Breast epithelium (tissue), 3 donors: ENCODE measurements at regions not wholly inside any gene's neighbourhood (a gene's known extent, or its start where the extent isn't known, plus 50 kb on each side); places are given as distances from the start of the nearest gene placed in this dataset.

Experiments
- POLR2A ChIP-seq: fragments of 450-650 bp; IDR thresholded peaks from one replicate; pipeline ENCODE4 v1.6.1; 2016; ENCODE audit warnings: antibody characterized with exemption, mild to moderate bottlenecking, moderate library complexity
- POLR2AphosphoS5 ChIP-seq, 3 donors: sonication (generic); formaldehyde crosslinking; IDR thresholded peaks; one replicate each; pipeline ENCODE4 v1.6.1; 2017; ENCODE audit warnings: antibody characterized with exemption in 3 of 3
- TF ChIP-seq, protein P1 (sequence below), 3 donors: fragments of 450-650 bp; IDR thresholded peaks; one replicate each; pipeline ENCODE4 v1.5.1; 2016 to 2017; ENCODE audit warnings: antibody characterized with exemption in 3 of 3, mild to moderate bottlenecking in 3 of 3, moderate library complexity in 3 of 3

DNA sequence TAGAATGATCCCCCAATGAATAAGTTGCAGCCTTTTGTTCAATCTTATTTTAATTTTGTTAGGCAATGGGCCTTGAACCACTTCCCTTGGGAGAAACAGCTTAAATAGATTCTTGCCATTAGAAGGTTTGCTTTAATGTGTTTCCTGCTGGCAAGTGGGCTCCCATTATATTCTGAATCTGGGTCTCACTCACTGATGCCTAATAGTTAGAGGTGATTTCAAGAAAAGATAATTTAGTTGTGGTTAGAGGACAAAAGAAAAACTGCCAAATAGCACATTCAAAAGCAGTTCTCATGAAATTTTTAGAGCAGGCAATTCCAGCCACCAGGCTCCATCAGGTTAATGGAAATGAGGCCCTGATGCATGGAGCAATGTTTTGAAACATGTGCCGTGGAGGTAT, 362.6 kb upstream of the CHORDC1 start:
- TF ChIP-seq, protein P1, sequence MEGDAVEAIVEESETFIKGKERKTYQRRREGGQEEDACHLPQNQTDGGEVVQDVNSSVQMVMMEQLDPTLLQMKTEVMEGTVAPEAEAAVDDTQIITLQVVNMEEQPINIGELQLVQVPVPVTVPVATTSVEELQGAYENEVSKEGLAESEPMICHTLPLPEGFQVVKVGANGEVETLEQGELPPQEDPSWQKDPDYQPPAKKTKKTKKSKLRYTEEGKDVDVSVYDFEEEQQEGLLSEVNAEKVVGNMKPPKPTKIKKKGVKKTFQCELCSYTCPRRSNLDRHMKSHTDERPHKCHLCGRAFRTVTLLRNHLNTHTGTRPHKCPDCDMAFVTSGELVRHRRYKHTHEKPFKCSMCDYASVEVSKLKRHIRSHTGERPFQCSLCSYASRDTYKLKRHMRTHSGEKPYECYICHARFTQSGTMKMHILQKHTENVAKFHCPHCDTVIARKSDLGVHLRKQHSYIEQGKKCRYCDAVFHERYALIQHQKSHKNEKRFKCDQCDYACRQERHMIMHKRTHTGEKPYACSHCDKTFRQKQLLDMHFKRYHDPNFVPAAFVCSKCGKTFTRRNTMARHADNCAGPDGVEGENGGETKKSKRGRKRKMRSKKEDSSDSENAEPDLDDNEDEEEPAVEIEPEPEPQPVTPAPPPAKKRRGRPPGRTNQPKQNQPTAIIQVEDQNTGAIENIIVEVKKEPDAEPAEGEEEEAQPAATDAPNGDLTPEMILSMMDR (IDR thresholded peaks at IDR 0.05), result no peak
- TF ChIP-seq POLR2AphosphoS5 (IDR thresholded peaks at IDR 0.05) (no peak), POLR2A (no peak)
